Activated naive CD8-positive, alpha-beta T cell treated with anti-CD3 and anti-CD28 coated beads for 36 hours (primary cell): ENCODE measurements at regions not wholly inside any gene's neighbourhood (a gene's known extent, or its start where the extent isn't known, plus 50 kb on each side); places are given as distances from the start of the nearest gene placed in this dataset.

Experiments used
- DNase-seq: peaks from one replicate; pipeline ENCODE4 v3.0.0; 2021
- H3K27ac Mint-ChIP-seq: one replicate; pipeline ENCODE4 v1.8.0; 2022; ENCODE audit warnings: mild to moderate bottlenecking, moderate library complexity, mixed read lengths
- H3K27me3 Mint-ChIP-seq: one replicate; pipeline ENCODE4 v1.8.0; 2022; ENCODE audit warnings: mild to moderate bottlenecking, mixed read lengths
- H3K36me3 Mint-ChIP-seq: one replicate; pipeline ENCODE4 v1.8.0; 2021; ENCODE audit warnings: mild to moderate bottlenecking, mixed read lengths
- H3K4me1 Mint-ChIP-seq: one replicate; pipeline ENCODE4 v1.8.0; 2021; ENCODE audit warnings: mixed read lengths
- H3K4me3 Mint-ChIP-seq: one replicate; pipeline ENCODE4 v1.8.0; 2022; ENCODE audit warnings: mild to moderate bottlenecking, moderate library complexity, mixed read lengths
- H3K9me3 Mint-ChIP-seq: one replicate; pipeline ENCODE4 v1.8.0; 2022; ENCODE audit warnings: mixed read lengths

DNA sequence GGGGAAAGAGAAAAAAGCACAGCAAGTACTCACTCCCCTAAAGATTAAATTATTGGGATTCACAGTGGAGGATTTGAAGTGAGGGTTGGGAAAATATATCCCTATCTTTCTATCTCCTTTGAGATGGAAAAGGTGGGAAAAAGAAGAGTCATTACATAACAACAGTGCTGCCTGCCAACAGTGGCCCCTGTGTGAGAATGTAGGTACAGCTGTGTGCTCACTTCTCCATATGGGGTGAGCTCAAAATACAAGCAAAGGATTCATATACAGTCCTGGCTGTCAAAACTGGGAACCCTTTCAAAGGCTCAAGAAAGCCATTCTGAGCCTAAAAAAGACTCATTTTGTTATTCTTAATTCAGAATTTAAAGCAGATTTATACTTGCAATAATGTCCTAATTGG is 458.5 kb downstream of the GPAM start:
- Mint-ChIP-seq H3K27ac (no peak overlapping the region), H3K27me3 (no peaks in the 10 kb centered on the region), H3K4me1 (no peaks in the 10 kb centered on the region), H3K36me3 (no peaks in the 10 kb centered on the region), H3K4me3 (no peak overlapping the region), H3K9me3 (no peaks in the 10 kb centered on the region)
- DNase-seq, result no peak

GRCh38 chr10:111732166-111732785 is 451.3 kb downstream of the GPAM start:
- Mint-ChIP-seq H3K4me1 (no peaks in the 10 kb centered on the region), H3K27me3 (peaks cover 7% of the 10 kb centered on the region), H3K9me3 (peaks cover 3% of the 10 kb centered on the region), H3K36me3 (no peaks in the 10 kb centered on the region), H3K27ac (no peak overlapping the region), H3K4me3 (no peak overlapping the region)
- no peak for DNase-seq

- no peak for DNase-seq
- H3K9me3 Mint-ChIP-seq, result peaks cover 3% of the 10 kb centered on the region
- no peak overlapping the region for H3K4me3 Mint-ChIP-seq
- no peak overlapping the region for H3K27ac Mint-ChIP-seq
- no peaks in the 10 kb centered on the region for H3K4me1 Mint-ChIP-seq
- no peaks in the 10 kb centered on the region for H3K36me3 Mint-ChIP-seq
- peaks cover 3% of the 10 kb centered on the region for H3K27me3 Mint-ChIP-seq
Measured at GRCh38 chr10:111739125-111739873, 444.3 kb downstream of the GPAM start.

DNA sequence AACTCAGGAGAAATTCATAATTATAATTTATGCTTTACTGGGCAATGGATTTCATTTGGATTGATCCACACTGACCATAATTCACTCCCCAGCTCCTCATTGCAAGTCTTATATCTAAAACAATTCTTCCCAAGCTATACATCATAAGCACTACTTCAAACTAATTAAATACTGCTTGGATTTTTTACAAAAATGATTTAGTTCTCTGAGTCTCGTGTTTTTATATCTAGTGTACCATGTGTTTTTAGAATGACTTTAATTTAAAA is 443.8 kb downstream of the GPAM start:
- no peaks in the 10 kb centered on the region for H3K4me1 Mint-ChIP-seq
- peaks cover 3% of the 10 kb centered on the region for H3K9me3 Mint-ChIP-seq
- DNase-seq, result no peak
- H3K27me3 Mint-ChIP-seq, result peaks cover 3% of the 10 kb centered on the region
- no peak overlapping the region for H3K4me3 Mint-ChIP-seq
- H3K36me3 Mint-ChIP-seq, result no peaks in the 10 kb centered on the region
- H3K27ac Mint-ChIP-seq, result no peak overlapping the region

GRCh38 chr10:111745982-111746381 is 437.6 kb downstream of the GPAM start:
- Mint-ChIP-seq H3K27me3 (no peaks in the 10 kb centered on the region), H3K27ac (no peak overlapping the region)

GRCh38 chr10:111747751-111748150 is 435.8 kb downstream of the GPAM start:
- H3K27me3 Mint-ChIP-seq, result no peaks in the 10 kb centered on the region
- no peaks in the 10 kb centered on the region for H3K36me3 Mint-ChIP-seq
- DNase-seq, result no peak
- H3K9me3 Mint-ChIP-seq, result no peaks in the 10 kb centered on the region
- no peak overlapping the region for H3K4me3 Mint-ChIP-seq
- no peaks in the 10 kb centered on the region for H3K4me1 Mint-ChIP-seq
- H3K27ac Mint-ChIP-seq, result no peak overlapping the region

More at GRCh38 chr10:111745982-111746381, 437.6 kb downstream of the GPAM start:
- no peaks in the 10 kb centered on the region for H3K4me1 Mint-ChIP-seq
- H3K9me3 Mint-ChIP-seq, result no peaks in the 10 kb centered on the region
- no peaks in the 10 kb centered on the region for H3K36me3 Mint-ChIP-seq
- H3K4me3 Mint-ChIP-seq, result no peak overlapping the region
- DNase-seq, result no peak

DNA sequence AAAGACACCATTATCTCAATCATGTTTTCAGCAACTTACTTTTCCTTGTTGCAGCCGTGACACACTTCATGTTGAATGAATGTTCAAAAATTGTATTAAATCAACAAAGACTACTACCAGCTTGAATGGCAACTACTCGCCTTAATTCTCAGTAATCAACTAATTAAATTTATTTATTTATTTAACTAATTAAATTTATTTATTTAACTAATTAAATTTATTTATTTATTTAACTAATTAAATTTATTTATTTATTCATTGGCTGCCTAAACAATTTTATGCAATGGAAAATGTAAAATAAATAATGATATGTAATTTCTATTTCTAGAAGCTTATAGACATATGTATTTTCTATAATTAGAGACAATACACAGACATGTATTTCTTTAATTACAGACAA is 435.4 kb downstream of the GPAM start:
- Mint-ChIP-seq H3K4me3 (no peak overlapping the region), H3K9me3 (no peaks in the 10 kb centered on the region), H3K4me1 (no peaks in the 10 kb centered on the region), H3K27ac (no peak overlapping the region), H3K27me3 (no peaks in the 10 kb centered on the region), H3K36me3 (no peaks in the 10 kb centered on the region)
- no peak for DNase-seq

DNA sequence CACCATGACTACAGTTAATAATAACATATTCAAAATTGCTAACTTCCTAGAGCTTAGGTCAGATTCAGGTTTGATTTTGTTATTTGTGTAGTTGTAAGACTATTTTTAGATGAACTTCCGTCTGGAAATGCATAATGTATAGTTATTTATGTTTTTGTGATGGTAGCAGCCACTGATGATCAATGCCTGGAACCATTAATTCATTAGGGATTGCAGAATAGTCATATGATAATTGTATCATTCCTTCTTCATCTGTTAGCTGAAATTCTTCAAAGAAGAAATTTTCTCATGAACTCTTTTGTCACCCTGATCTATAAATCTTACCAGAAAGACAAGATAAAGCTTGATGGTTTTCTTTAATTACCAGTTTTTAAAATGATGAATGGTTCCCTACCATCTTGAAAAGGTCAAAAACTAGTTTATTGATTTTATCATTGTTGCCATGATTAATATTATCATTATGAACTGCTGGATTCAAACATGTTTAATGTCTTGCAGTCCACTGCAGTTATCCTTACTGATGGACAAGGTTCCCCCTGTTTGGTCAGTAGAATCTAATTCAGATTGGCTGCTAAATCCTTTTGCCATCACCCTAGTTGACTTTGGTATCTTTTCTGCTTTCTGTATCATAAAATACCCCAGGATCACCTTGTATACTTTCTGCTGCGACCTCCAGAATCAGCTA is 433.3 kb downstream of the GPAM start:
- Mint-ChIP-seq H3K27me3 (no peaks in the 10 kb centered on the region), H3K27ac (no peak overlapping the region), H3K4me1 (no peaks in the 10 kb centered on the region), H3K4me3 (no peak overlapping the region), H3K9me3 (no peaks in the 10 kb centered on the region), H3K36me3 (no peaks in the 10 kb centered on the region)
- DNase-seq, result no peak

GRCh38 chr10:111756217-111757061 is 427.1 kb downstream of the GPAM start:
- Mint-ChIP-seq H3K4me3 (no peak overlapping the region), H3K27ac (no peak overlapping the region), H3K27me3 (peaks cover 11% of the 10 kb centered on the region), H3K36me3 (no peaks in the 10 kb centered on the region), H3K9me3 (no peaks in the 10 kb centered on the region), H3K4me1 (peaks cover 2% of the 10 kb centered on the region)
- DNase-seq, result no peak

DNA sequence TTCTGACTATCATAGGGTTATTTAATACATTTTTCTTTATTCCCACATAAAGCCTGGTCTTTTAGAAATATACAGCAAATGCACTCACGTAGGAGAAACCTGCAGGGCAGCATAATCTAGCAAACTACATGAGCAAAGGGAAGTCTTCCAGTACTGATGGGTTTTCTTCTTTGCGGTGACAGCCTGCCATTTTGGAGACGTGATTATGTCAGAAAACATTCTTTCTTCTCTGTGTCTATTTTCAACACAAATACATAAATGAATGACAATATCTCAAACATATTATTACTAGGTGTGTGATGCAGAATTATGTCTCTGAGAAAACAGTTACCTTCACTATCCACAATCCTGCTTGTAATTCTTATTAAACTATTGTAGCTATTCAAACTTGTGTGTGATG is 425.0 kb downstream of the GPAM start:
- no peaks in the 10 kb centered on the region for H3K36me3 Mint-ChIP-seq
- H3K27me3 Mint-ChIP-seq, result peaks cover 13% of the 10 kb centered on the region
- H3K9me3 Mint-ChIP-seq, result no peaks in the 10 kb centered on the region
- no peak overlapping the region for H3K27ac Mint-ChIP-seq
- no peak overlapping the region for H3K4me3 Mint-ChIP-seq
- H3K4me1 Mint-ChIP-seq, result peaks cover 2% of the 10 kb centered on the region
- no peak for DNase-seq

GRCh38 chr10:111762114-111762513 is 421.5 kb downstream of the GPAM start:
- no peak overlapping the region for H3K27ac Mint-ChIP-seq
- H3K36me3 Mint-ChIP-seq, result no peaks in the 10 kb centered on the region
- no peak for DNase-seq
- no peak overlapping the region for H3K4me3 Mint-ChIP-seq
- H3K4me1 Mint-ChIP-seq, result no peaks in the 10 kb centered on the region
- H3K9me3 Mint-ChIP-seq, result no peaks in the 10 kb centered on the region
- H3K27me3 Mint-ChIP-seq, result peaks cover 20% of the 10 kb centered on the region

DNA sequence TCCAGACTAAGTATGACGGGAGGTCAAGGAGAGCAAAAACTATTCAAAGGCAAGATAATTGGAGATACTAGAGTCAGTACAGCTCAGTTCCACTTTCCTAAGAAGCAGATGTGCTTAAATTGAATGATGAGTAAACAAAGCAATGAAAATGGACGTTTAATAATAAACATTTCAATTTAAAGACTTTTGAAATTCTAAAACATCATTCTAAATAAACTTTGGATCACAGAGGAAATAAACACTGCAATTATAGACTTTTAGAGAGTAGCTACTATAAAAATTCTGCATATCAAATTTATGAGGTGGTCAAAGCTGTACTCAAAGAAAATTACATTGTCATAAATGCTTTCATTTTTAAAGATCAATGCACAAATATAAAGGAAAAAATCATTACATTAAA is 418.3 kb downstream of the GPAM start:
- Mint-ChIP-seq H3K4me1 (no peaks in the 10 kb centered on the region), H3K36me3 (peaks cover under 1% of the 10 kb centered on the region), H3K27me3 (peaks cover 11% of the 10 kb centered on the region), H3K4me3 (no peak overlapping the region), H3K9me3 (peaks cover 3% of the 10 kb centered on the region), H3K27ac (no peak overlapping the region)
- DNase-seq, result no peak

- H3K4me1 Mint-ChIP-seq, result no peaks in the 10 kb centered on the region
- peaks cover 4% of the 10 kb centered on the region for H3K9me3 Mint-ChIP-seq
- no peak for DNase-seq
- peaks cover 13% of the 10 kb centered on the region for H3K27me3 Mint-ChIP-seq
- H3K36me3 Mint-ChIP-seq, result peaks cover 2% of the 10 kb centered on the region
- no peak overlapping the region for H3K4me3 Mint-ChIP-seq
- H3K27ac Mint-ChIP-seq, result no peak overlapping the region
Measured at GRCh38 chr10:111766464-111766863, 417.1 kb downstream of the GPAM start.

DNA sequence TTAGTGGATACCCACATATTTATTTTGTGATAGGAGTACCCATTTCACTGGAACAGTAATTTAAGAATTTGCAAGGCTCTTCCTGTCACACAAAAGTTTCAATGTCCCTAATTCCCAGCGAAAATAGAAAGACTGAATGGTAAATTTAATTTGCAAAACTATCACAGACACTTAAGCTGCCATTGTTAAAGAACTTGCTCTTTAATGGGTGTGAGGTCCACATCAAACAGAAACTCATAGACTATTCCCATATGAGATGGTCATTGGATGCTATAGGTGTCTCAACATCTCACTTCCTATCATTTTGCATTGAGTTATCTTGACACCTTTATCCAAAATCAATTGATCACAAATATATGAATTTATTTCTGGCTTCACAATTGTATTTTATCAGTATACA is 415.9 kb downstream of the GPAM start:
- peaks cover 13% of the 10 kb centered on the region for H3K27me3 Mint-ChIP-seq
- peaks cover 2% of the 10 kb centered on the region for H3K36me3 Mint-ChIP-seq
- H3K9me3 Mint-ChIP-seq, result peaks cover 4% of the 10 kb centered on the region
- no peak for DNase-seq
- no peak overlapping the region for H3K4me3 Mint-ChIP-seq
- no peaks in the 10 kb centered on the region for H3K4me1 Mint-ChIP-seq
- H3K27ac Mint-ChIP-seq, result no peak overlapping the region

DNA sequence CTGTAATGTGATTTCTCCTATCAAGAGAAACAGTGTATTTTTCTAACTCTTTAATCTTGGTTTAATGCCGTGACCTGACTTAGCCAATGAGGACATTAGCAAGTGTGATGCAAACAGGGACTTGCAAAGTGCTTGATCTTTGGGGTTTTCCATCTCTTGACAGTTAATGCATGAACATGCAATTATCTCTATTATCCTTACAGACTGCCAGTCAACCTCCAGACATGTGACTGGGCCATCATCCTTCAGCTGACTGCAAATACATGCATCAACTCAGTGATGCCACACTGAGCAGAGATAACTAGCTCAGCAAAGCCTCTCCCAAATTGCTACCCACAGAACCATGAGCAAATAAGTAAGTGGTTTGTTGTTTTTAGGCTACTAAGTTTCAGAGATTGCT is 409.6 kb downstream of the GPAM start:
- Mint-ChIP-seq H3K27me3 (peaks cover 6% of the 10 kb centered on the region), H3K4me3 (no peak overlapping the region), H3K27ac (no peak overlapping the region), H3K9me3 (peaks cover 4% of the 10 kb centered on the region), H3K36me3 (peaks cover 2% of the 10 kb centered on the region), H3K4me1 (no peaks in the 10 kb centered on the region)
- no peak for DNase-seq
